ENCODE measurements at regions not wholly inside any gene's neighbourhood (a gene's known extent, or its start where the extent isn't known, plus 50 kb on each side); places are given as distances from the start of the nearest gene placed in this dataset.

- DNase-seq (ENCODE audit: extremely low read depth in 1 of 2, low read depth in 1 of 2) = no peak
These were observed 100.2 kb upstream of the FOXF1 start for GRCh38 chr16:86410081-86410480.

- DNase-seq (ENCODE audit: extremely low read depth in 1 of 2, low read depth in 1 of 2) = no peak
These were observed 99.8 kb upstream of the FOXF1 start for GRCh38 chr16:86410529-86410928.

GRCh38 chr16:86411897-86412296, 98.4 kb upstream of the FOXF1 start:
- DNase-seq (ENCODE audit: extremely low read depth in 1 of 2, low read depth in 1 of 2) = no peak

GRCh38 chr16:86414991-86415740, 95.2 kb upstream of the FOXF1 start:
- no peak for DNase-seq (ENCODE audit: extremely low read depth in 1 of 2, low read depth in 1 of 2)

- DNase-seq (ENCODE audit: extremely low read depth in 1 of 2, low read depth in 1 of 2) = no peak
These were observed 91.3 kb upstream of the FOXF1 start for GRCh38 chr16:86418981-86419380.

- no peak for DNase-seq (ENCODE audit: extremely low read depth in 1 of 2, low read depth in 1 of 2)
These were observed 90.8 kb upstream of the FOXF1 start for GRCh38 chr16:86419518-86419917.

GRCh38 chr16:86421995-86422394, 88.3 kb upstream of the FOXF1 start:
- DNase-seq (ENCODE audit: extremely low read depth in 1 of 2, low read depth in 1 of 2) = no peak

- DNase-seq (ENCODE audit: extremely low read depth in 1 of 2, low read depth in 1 of 2) = no peak
These were observed 85.9 kb upstream of the FOXF1 start for GRCh38 chr16:86424398-86424797.

- no peak for DNase-seq (ENCODE audit: extremely low read depth in 1 of 2, low read depth in 1 of 2)
These were observed 85.3 kb upstream of the FOXF1 start for GRCh38 chr16:86424985-86425384.

GRCh38 chr16:86426063-86426642, 84.2 kb upstream of the FOXF1 start:
- DNase-seq (ENCODE audit: extremely low read depth in 1 of 2, low read depth in 1 of 2) = no peak

GRCh38 chr16:86427433-86427851, 82.9 kb upstream of the FOXF1 start:
- no peak for DNase-seq (ENCODE audit: extremely low read depth in 1 of 2, low read depth in 1 of 2)

- no peak for DNase-seq (ENCODE audit: extremely low read depth in 1 of 2, low read depth in 1 of 2)
These were observed 81.4 kb upstream of the FOXF1 start for GRCh38 chr16:86428729-86429517.

- DNase-seq (ENCODE audit: extremely low read depth in 1 of 2, low read depth in 1 of 2) = no peak
These were observed 80.7 kb upstream of the FOXF1 start for GRCh38 chr16:86429663-86430062.

GRCh38 chr16:86430814-86431213, 79.5 kb upstream of the FOXF1 start:
- no peak for DNase-seq (ENCODE audit: extremely low read depth in 1 of 2, low read depth in 1 of 2)

- no peak for DNase-seq (ENCODE audit: extremely low read depth in 1 of 2, low read depth in 1 of 2)
These were observed 78.8 kb upstream of the FOXF1 start for GRCh38 chr16:86431540-86431939.

GRCh38 chr16:86432048-86432447, 78.3 kb upstream of the FOXF1 start:
- no peak for DNase-seq (ENCODE audit: extremely low read depth in 1 of 2, low read depth in 1 of 2)

- DNase-seq (ENCODE audit: extremely low read depth in 1 of 2, low read depth in 1 of 2) = no peak
These were observed 77.6 kb upstream of the FOXF1 start for GRCh38 chr16:86432691-86433090.

- no peak for DNase-seq (ENCODE audit: extremely low read depth in 1 of 2, low read depth in 1 of 2)
These were observed 73.7 kb upstream of the FOXF1 start for GRCh38 chr16:86436466-86437185.

- no peak for DNase-seq (ENCODE audit: extremely low read depth in 1 of 2, low read depth in 1 of 2)
These were observed 73.0 kb upstream of the FOXF1 start for GRCh38 chr16:86437348-86437747.

GRCh38 chr16:86442703-86443102, 67.6 kb upstream of the FOXF1 start:
- no peak for DNase-seq (ENCODE audit: extremely low read depth in 1 of 2, low read depth in 1 of 2)

GRCh38 chr16:86443508-86444147, 66.7 kb upstream of the FOXF1 start:
- no peak for DNase-seq (ENCODE audit: extremely low read depth in 1 of 2, low read depth in 1 of 2)
